Posterior vena cava (tissue), 2 donors: ENCODE measurements at regions not wholly inside any gene's neighbourhood (a gene's known extent, or its start where the extent isn't known, plus 50 kb on each side); places are given as distances from the start of the nearest gene placed in this dataset.
"Not testable (repeated sequence)": the region's sequence is repeated elsewhere in the genome, so short reads cannot be mapped to it uniquely, and the experiment has no call there.

Experiments
- DNase-seq: peaks from one replicate; pipeline ENCODE4 v3.0.0-alpha.2; 2020; ENCODE audit warnings: low spot score
- intact Hi-C, 2 donors: fragments of 100-400 bp; cut with DNase I; formaldehyde crosslinking; loops; one replicate each; pipeline versions ENCODE4 v1.14.1 to v1.14.2; 2022 to 2023
- donor health status: DM: yes; HTN: yes; CAD: no.
- donor health status: DM: yes; HTN: yes; CAD: no.

DNA sequence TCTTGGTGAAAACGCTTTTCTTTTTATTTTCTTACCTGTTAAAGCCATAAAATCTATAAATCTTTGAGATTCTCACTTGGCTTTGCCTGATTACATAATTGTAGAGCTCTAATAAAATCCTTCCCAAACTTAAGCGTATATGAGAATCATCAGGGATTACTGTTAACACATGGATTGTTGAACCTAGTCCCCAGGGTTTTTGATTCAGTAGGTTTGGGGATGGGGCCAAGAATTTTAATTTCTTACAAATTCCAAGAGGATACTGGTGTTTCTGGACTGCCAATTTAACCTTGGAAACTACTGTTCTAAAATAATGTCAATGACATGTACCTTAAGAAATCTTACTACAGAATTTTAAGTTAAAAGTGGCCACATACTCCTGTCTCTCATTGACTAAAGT, 694.2 kb downstream of the BRINP3 start:
- DNase-seq, result no peak
- intact Hi-C loops, result loop anchor here in 1 of 2 donors (1.0 kb wide), 1 partner anchor 24 kb away; no protein-coding TSS in a partner anchor

DNA sequence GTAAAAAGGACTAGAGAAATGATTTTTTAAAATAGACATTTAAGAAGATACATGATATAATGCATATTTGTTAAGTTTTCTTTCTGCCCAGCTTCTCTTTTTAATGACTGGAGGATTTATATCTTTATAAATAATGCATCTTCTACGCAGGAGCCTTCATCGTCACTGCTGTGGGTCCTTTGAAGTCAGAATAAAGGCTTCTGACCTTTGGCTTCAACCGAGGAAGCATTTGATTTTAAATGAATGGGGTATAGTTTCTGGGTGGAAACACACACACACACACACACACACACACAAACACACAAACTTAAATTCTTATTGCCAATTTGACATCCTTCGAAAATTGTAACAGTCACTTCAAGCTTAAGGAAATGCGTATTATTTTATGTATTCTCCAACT, 690.9 kb downstream of the BRINP3 start:
- intact Hi-C loops, result no loop called here
- DNase-seq, result no peak

DNA sequence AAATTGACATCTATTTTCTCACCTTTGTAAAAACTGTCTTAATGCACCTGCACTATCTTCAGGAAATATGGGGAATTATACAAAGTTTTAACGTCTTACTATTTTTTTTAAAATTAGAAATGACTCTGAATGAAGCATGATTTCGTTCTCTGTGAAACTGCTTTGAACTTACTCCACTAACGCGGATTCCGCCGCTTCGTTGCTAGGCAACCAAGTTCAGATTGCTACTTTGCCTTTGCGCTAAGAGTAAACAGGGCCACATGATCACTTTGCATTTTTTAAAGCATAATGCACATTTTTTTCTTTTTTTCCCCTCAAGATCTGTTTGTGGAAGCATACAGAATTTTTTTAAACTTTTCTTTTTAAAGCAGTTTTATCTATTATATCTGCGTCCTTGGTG, 690.5 kb downstream of the BRINP3 start:
- intact Hi-C loops, result no loop called here
- no peak for DNase-seq

DNA sequence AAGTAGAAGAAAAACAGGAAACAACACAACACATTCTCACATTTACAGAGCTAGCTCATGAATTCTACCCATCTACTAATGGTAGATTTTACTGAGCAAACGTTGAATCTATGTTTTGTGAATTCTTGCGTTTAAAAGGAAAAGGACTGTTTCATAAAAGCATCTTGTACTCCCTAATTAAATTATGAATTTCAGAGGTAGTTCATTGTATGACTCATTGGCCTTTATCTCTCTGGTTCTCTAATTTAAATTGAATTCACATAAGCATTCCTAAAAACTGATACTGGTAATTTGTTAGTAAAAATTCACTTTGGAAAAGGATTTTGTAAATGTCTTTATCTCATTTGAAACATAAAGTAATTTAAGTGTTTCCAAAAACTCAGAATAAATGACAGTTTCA, 687.3 kb downstream of the BRINP3 start:
- intact Hi-C loops, result no loop called here
- DNase-seq, result no peak

DNA sequence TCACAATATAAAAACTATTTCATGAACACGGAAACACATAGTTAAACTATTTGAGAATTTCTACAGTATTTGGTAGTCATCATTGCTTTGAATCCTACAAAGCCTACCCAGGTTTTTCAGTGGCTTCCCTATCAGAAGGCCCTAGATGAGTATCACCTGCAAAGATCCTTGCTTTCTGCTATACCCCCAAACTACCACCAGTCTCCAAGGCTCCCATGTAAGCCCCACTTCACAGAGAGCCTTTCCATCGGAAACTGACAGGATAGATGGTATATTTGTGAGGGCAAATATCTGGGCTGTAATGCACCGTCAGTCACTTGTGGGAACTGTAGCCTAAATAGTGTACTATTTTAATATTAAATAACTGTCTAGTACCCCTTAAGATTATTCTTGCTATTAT, 674.3 kb downstream of the BRINP3 start:
- no peak for DNase-seq
- intact Hi-C loops, result no loop called here

DNA sequence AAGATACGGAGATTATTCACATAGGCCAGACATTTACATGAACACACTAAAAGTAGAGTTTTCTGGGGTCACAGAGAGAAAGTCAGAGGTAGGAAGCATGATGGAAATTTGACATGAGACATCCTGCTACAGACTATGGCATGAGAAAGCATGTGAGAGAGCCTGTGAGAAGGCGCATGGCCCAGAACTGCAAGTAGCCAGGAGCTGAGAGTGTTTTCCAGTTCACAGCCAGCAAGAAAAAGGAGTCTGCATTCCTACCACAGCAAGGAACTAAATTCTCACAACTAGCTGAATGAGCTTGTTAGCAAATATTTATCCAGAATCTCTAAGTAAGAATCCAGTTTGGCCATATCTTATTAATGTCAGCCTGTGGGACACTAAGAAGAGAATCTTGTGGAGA, 673.3 kb downstream of the BRINP3 start:
- intact Hi-C loops, result no loop called here
- DNase-seq, result no peak

DNA sequence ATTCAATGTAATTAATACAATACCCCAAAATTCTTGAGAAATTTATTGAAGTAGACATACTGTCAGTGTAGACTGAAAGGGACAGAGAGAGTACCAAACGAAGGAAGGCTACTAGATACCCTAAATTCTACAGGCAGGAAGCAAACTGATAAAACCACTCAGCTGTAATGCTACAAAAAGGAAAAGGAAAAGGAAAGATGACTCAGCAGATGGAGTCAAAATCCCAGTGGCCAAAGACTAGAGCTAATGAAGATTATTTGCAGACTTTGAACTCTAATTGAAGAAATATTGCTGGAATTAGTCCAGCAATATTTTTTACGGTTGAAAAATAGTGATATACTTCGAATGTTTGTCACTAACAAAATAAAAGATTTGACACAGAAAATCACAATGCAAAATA, 671.9 kb downstream of the BRINP3 start:
- intact Hi-C loops, result no loop called here
- no peak for DNase-seq

DNA sequence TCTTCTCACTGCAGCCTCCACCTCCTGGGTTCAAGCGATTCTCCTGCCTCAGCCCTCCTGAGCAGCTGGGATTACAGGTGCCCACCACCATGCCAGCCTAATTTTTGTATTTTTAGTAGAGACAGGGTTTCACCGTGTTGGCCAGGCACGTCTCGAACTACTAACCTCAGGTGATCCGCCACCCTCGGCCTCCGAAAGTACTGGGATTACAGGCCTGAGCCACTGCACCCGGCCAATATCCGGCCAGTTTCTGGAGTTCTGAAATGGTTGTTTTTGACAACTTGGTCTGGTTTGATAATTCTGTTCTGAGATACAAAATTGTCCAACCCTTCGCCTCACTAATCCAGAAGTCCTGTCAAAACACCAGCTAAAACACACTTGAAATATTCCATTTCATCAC, 667.0 kb downstream of the BRINP3 start:
- intact Hi-C loops, DNase-seq: not testable (repeated sequence)

DNA sequence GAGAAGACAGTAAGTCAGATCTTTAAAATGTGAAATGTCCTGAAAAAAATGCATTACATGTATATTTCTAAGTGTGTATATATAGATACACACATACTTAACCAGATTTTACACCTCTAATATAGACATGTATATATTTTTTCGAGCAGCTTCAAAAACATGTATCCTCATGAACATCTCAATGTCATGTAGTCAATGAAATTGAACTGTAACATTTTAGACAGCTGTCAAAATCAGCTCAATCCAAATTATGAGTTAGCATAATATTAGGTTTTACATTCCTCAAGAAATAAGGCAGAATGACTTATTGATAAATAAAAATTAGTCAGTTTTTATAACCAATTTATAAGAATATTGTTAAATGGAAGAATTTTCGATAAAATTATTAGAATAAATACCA, 665.7 kb downstream of the BRINP3 start:
- intact Hi-C loops, result no loop called here
- no peak for DNase-seq

DNA sequence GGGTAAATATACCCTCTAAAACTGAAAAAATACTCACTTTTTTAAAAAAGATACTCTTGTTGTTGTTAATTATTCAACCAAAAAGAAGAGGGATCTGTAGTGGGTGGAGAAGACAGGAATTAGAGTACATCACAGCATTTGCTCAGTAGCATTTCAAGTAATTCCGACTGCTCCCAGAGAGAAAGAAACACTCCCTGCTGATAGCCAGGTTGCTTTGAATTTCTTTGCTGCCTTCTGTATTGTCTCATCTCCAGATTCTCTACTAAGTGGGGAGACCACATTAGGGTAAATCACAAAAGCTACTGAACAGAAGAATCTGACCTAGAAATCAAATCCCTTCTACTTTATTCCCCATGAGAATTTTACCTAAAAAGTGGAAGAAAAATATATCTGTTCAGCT, 661.1 kb downstream of the BRINP3 start:
- intact Hi-C loops, result no loop called here
- no peak for DNase-seq

DNA sequence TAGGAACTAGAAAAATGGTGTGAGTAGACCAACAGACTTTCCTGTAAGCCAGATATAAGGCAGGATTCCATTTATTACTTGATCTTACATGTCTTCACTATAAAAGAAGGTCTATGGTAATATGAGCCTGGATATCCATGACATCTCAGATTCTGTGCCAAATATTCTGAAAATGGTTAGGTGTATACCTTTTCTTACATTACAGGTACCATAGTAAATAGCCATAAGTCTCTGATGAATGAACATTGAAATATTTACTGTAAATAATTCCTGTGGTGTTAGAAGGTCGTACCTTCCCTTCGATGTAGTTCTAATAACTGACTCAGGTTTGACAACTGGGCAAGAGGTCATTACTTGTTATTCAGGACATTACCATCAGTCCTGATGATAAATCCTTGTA, 657.9 kb downstream of the BRINP3 start:
- DNase-seq, result no peak
- intact Hi-C loops, result loop anchor here in 1 of 2 donors (10.0 kb wide), 1 partner anchor 805 kb away; no protein-coding TSS in a partner anchor

DNA sequence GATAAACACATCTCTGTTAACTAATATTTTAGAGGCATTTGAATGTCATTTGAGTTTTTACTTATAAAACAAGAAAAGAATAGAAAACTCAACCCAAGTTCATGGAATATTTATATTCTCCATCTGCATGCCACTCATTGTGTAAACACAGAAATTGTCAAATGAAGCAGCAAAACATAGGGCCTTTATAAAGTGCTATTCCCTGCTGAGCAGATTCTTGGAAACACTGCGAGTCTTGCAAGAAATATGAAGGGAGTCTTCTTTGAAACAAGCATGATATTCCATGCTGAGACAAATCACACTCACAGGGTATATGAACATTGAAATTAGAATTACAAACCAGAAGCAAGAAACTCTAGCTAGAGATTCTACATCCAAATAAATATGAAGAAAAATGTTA, 655.8 kb downstream of the BRINP3 start:
- intact Hi-C loops, result loop anchor here in 1 of 2 donors (10.0 kb wide), 1 partner anchor 803 kb away; no protein-coding TSS in a partner anchor
- no peak for DNase-seq

DNA sequence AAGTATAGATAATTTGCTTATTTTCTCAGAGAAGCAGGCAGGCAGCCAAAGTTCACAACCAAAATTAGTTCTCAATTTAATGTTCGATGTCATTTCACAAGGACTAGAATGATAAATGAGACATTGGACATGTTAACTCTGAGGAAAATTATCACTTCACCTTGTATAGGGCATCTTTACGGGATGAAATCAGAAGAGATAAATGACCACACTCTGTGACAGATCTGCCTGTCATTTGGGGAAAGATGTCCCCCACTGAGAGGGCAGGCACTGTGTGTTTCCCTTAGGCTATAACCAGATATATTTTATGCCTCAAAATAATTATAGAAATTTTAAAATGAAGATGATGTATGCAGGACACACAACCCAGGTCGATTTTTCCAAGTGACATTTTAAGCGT, 642.9 kb downstream of the BRINP3 start:
- intact Hi-C loops, result no loop called here
- no peak for DNase-seq

DNA sequence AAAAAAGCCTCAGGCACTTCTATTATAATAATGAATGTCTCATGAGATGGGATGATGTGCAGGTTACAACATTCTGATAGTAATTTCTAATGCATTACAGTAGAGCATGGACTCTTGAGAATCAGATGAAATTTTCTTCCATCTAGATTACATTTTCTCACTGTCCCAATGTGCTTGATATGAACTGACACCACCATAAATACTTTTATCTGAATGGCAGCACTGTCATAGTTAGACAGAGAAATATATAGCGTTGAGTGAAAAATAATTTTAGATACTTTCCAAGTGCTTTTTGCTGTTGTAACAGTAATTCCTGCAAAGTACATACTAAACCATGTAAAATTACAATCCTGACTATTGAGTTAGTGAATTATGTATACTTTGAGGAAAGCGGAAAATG, 630.1 kb downstream of the BRINP3 start:
- DNase-seq, result no peak
- intact Hi-C loops, result no loop called here

DNA sequence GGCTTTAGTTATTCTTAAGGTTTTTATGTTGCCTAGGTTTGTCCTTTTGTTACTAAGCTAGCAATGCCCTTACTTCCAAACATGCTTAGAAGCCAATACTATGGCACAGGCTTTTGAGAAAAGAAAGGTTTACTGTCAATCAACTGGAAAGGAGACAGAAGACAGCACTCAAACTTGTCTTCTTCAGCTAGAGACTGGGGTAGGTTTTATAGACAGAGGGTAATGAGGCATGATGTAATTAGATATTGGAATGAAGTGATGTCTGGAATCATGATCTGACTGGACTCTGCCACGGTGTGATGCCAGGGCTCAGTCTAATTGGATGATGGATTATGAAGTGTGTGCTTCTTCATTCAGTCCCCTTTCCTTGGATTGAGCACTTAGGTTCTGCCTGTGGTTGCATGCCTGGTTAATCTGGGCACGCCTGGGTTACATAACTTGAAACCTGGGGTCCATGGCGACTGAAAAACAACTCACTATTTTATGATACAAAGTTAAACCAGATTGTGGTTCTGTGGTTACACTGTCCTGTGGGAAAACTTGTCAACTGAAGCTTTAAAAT, 625.8 kb downstream of the BRINP3 start:
- intact Hi-C loops, result no loop called here
- DNase-seq, result peak; percentile 19

DNA sequence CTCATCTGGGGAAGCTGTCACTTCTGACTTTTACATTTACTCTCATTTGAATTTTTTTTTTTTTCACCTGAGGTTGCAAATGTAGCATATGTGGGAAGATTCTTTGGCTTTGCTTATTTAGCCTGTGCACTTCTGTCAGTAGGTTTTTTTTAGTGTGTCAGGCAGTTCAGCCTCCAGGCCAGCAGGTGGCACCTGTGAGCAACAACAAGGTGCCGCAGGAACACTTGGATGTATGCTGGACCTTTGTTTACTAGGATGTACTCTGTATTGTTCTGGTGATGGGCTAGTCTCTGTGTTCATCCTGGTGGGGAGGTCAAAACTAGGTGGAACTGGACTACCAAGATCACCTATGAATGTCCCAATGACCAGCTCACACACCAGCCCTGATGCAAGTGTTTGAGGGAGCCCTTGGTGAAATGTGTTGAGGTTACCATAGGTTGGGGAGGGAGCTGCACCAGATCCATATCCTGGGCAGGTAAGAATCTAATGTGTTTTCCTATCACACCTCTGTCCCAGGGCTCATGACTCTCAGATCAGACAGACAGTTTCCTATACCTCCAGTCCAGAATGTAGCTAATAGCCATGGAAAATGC, 618.2 kb downstream of the BRINP3 start:
- intact Hi-C loops, result no loop called here
- peak; percentile 25 for DNase-seq

DNA sequence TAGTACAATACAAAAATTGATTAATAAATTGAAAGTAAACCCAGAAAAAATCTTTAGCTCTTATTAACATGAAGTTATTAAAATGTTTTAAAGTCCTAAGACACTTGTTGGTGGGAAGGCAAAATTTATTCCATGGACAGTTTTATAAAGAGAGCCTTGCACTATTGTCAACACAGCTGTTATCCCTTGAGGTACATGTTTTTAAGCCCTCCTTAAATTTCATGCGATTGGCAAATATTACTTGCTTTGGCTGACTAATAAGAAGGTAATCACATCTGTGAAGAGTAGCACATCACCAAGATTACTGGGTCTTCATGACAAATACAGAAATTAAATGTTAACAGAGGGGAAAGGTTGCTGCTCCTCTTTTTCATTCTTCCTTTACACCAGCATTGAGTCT, 611.1 kb downstream of the BRINP3 start:
- intact Hi-C loops, result no loop called here

DNA sequence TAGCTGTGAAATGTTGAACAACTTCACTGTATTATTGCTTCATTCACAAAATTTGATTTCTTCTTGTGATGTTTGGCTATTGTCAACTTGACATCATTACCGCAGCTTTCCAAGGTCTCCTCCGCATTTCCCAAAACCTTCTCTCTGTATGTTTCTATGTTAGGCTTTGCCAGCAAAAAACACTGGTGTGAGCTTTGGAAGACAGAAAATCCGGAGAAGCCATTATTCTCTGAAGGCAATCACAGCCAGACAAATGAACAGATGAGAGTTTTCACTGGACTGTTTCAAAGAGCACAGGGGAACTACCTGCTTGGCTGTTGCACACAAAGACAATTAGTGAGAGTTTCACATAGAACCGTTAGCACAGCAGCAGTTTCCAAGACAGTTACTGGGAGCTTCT, 609.6 kb downstream of the BRINP3 start:
- DNase-seq, result no peak
- intact Hi-C loops, result loop anchor here in 1 of 2 donors (2.0 kb wide), 1 partner anchor 13 kb away; no protein-coding TSS in a partner anchor

More for the DNA sequence above, 611.1 kb downstream of the BRINP3 start:
- no peak for DNase-seq

DNA sequence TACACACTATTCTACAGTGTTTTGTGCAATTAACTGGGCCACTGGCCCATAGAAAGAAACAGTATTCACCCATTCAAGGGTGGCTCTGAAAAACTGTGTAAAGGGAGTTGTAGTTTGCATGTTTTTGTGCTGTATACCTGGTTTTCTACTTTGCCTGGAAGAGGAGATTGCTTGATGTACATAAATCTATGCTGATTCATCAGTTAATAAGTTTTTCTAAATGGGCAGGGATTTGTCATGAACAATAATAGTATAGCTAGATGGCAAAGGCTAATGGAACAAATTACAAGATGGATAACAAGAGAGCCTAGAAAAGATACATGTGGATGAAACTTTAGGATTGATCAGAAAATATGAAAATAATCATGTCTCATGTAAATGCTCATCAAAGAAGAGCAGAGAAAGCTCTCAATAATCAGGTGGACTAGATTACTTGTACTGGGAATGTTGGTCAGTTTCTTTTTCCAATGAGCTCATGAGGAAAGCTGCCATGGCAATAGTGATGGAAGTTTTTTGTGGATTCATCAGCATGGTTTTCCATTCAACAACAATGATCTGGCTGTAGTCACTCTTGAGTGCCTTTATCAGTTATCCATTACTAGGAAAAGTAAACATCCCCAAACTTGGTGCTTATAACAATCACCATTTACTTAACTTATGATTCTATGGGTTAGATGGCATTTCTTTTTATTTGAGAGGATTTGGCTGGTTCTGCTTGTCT, 602.8 kb downstream of the BRINP3 start:
- intact Hi-C loops, result no loop called here
- DNase-seq, result no peak

DNA sequence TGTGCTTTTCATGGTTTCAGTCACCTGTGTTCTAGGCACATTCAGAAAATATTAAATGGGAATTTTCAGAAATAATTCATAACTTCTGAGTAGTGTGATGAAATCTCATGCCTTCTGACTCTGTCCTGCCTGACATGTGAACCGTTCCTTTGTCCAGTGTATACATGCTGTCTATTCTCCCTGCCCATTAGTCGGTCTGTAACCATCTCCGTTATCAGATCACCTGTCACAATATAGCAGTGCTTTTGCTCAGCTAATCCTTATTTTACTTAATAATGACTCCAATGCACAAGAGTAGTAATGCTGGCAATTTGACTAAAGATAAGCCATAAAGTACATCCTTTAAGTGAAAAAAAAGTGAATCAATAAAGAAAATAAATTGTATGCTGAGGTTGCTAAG, 597.5 kb downstream of the BRINP3 start:
- DNase-seq, result no peak

More for the DNA sequence above, 597.5 kb downstream of the BRINP3 start:
- intact Hi-C loops, result no loop called here
